GM21737 (cell line): ENCODE measurements at regions not wholly inside any gene's neighbourhood (a gene's known extent, or its start where the extent isn't known, plus 50 kb on each side); places are given as distances from the start of the nearest gene placed in this dataset.

ENCODE experiments used
- ATAC-seq: cut with Tn5 transposase; IDR thresholded peaks from one replicate; pipeline ENCODE4 v1.9.1; 2021; ENCODE audit warnings: mild to moderate bottlenecking, moderate library complexity; ENCODE audit not compliant: unreplicated experiment

DNA sequence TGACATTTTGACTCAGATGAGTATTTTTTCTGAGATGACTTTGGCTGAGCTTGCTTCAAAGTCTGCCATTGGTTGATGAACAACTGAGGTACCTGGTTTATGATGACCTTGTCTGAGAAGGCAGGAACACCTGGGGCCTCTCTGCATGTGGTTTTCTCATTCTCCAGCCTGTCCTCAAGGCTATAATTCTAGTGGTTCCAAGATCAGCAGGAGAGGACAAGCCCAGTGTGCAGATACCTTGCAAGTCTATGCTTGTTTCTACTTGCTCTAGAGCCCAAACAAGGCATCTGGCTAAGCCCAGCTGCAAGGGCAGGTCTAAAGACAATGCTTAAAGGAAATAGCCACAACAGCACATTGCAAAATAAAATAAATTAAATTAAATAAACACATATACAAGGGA lies 1100.0 kb downstream of the NLGN4Y start:
- no peak for ATAC-seq

DNA sequence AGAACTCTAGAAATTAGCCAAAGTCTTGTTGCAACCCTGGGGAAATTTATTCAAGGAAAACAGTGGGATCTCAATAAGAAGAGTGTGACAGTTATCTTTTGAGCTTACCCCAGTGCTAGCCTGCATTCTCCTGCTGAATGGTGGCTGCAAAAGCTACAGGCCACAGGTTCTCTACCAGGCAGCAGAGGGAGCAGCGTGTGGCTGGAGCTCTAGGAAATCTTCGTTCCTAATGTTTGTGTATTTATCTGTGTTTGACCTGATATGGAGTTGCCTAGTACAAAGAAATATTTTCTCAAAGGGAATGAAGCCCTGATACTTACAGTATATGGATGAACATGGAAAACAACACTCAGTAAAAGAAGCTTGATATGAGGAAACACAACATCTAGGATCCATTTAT lies 1100.6 kb downstream of the NLGN4Y start:
- ATAC-seq: no peak

DNA sequence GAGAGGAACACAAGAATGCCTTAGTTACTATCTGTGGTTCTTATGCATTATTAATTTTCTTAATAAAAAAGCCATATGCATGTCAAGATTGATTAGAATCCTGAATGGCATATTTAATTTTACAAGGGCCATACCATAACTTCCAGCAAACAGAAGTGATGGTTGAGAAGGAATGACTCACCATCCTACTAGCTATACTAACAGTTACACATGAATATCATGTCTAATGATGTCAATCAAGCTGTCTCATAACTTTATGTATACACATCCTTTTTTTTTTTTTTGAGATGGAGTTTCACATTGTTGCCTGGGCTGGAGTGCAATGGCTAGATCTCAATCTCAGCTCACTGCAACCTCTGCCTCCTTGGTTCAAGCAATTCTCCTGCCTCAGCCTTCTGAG lies 1123.9 kb downstream of the NLGN4Y start:
- ATAC-seq: no peak

DNA sequence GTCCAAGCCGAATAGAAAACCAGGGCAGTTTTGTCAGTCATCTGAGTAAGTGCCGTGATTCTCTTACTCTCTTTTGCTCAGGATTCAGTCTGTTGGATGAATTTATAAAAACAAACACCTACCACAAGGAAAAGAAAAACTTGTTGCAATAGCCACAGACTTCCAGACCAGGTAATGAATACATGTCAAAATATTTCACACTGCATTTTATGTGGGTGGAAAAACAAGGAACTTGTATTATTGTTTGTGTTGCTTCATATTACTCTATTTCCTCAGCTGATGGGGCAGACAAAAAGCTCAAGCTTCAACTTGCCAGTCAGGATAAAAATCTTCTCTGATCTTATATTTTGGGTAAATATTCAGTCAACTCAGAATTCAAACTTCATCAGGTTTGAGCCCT lies 1125.7 kb downstream of the NLGN4Y start:
- ATAC-seq: no peak

DNA sequence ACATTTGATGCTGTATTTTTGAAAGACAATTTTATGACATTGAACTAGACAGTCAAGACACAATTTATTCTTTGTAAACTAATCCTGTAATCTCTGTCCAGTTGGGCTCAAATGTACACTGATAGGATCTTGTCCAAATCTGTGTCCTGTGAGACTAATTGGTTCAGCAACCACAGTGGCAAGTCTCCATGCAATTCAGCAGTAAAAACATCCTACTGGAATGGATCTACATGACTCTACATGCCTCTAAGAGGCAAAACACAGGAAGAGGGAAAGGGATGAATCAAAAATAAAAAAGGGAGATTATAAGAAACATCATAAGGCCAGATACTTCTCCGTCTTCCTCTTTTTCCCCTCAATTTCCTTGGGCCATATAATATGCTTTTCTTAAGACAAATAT lies 1164.2 kb downstream of the NLGN4Y start:
- ATAC-seq: no peak

DNA sequence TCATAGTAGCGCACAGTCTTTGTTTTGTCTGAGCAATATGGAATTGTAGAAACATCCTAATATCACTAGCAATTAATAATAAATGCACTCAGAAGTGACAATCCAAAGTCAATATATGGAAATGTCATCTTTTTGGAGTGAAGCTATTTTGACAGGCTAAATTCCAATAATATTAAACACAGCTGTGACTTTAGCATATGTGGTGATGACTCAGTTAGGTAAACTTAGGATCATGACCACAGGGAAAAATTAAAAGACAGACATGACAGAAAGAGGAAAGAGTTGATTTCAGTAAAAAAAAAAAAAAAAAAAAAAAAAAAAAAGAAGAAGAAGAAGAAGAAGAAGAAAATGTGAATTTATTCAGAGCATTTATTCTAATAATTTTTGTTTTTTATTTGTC lies 1165.7 kb downstream of the NLGN4Y start:
- no peak for ATAC-seq

DNA sequence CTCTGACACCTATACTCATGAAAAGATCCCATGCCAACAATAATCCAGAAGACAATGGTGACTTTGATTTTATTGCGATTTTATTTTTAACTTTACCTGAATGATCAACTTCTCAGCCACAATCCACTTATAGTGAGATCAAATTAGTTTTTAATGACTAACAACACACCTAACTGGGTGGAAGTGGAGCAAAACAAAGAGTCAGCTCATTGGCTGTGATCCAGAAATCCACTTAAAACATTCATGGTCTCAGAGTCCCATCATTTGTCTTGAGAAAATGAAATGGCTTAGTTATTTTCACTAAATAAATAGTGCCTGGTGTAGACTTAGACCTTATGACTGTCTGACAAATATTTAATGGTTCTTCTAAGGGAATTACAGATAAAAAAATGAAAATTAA lies 1177.8 kb downstream of the NLGN4Y start:
- no peak for ATAC-seq

DNA sequence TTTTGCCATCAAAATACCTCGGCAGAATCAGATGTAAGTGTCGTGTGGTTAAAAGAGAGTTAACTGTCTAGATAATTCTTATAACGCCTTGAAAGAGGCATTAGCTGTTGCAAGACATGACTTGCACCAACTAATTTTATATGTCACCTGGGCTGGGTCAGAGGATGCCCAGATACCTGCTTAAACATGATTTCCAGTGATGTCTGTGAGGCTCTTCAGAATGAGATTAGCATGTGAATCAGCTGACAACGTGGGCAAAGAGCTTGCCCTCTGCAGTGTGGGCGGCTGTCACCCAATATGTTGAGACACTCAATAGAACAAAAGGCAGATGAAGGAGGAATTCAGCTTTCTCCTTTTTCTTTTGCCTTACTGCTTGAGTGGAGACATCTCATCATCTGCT lies 1180.6 kb downstream of the NLGN4Y start:
- ATAC-seq: no peak

DNA sequence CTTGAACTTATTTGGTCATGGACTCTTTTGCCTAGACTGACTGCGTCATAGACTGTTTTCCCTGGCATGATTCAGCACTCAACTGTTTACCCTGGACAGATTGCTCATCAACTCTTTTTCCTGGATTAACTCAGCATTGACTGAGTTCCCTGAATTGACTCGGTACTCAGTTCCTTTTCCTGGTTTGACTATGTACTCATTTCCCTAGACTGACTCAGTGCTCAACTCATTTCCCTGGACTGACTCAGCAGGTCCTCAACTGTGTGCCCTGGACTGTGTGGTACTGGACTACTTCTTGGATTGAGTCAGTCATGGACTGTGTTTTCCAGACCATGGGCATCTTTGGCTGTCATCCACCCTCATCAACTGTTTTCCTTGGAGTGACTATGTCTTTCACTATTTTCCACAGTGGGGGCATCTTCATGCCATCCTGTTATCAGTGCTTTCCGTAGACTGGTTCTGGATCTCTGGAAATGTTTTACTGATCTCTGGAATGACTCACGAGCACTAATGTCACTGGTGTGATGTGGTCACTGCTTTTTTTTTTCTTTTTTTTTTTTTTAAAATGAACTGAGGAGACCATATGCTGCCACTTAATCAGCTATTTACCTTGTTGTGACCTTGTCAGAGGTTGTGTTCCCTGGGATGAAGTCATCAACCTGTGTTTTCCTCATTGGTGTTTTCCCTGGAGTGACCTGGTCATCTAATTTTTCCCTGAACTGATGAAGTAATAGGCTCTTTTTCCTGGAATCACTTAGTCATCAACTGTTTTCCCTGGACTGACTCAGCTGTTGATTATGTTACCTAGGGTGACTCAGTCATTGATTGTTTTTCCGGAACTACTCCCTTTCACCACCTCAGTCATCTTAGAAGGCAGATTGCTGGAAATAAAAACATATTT lies 1225.5 kb downstream of the NLGN4Y start:
- no peak for ATAC-seq

DNA sequence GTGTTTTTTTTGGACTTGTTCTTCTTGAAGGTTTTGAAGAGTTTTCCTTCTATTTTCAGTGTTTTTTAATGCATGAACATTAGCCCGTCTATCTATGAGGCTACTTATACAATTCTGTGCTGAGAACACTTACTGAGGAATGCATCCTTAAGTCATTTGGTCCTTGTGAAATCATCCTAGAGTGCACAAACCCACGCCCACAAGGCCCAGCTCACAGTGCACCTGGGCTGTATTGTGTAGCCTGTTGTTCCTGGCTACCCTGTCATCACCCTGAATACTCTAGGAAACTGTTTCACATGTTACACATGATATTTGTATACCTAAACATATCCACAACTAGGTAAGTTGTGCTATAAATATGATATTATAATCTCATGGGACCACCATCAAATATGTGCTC lies 1226.7 kb downstream of the NLGN4Y start:
- ATAC-seq: no peak

DNA sequence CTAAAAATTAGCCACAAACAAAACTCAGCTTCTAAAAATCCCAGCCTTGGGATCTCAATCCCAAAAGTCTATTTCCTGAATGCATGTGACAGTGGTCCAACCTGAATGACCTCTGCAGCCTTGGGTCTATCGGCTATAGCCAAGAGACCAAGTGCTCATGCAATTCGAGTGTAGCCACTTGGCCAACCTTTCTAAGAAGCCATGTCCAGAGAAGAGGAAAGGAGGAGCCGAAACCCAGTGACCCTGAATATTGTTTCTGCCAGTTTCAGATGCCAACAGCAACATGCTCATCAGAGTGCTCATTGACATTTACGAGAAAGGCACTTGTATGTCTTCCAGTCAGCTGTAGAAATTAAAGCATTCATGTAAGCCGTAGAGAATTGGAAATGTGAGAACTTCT lies 1231.9 kb downstream of the NLGN4Y start:
- no peak for ATAC-seq

DNA sequence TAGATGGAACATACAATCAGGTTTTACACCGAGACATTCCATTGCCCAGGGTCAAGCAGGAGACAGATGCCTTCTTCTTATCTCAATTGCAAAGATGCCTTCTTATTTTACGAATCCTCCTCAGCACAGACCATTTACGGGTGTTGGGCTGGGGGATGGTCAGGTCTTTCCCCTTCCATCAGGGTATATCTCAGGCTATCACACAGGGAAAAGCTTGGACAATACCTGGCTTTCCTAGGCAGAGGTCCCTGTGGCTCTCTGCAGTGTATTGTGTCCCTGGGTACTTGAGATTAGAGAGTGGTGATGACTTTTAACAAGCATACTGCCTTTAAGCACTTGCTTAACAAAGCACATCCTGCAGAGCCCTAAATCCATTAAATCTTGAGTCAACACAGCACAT lies 1249.2 kb downstream of the NLGN4Y start:
- ATAC-seq: no peak

DNA sequence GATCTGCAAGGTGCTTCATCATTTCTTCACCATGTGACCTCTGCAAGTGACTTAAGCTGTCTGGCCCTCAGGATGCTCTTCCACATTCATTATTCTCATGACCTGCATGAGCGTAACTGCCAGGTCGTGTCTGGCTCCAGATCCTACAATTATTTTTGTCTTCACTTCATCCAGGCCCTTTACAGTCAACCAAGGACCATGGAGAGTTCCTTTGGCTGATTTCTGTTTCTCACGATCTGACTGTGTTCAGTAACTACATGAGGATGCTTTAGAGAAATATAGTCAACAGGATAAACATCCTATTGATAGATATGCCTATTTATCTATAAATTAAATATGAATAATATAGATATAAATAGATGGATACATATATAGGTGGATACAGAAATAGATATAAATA lies 1251.6 kb downstream of the NLGN4Y start:
- no peak for ATAC-seq

DNA sequence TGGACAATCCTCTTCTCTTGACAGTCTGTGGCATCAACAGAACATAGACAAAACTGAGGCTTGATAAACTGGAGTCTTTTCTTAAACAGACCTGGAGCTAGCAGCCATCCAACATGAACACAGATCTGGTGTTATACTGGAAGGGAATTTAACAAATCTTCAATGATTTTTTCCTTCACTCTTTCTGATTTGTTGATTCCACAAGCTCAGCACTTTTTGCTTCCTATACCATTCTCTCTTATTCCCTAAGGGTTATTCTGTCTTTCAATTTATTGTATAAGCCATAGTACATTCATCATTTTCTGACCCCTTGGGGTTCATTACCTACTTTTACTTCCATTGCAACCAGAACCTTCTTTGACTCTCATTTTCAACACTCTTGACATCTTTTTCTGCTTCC lies 1255.6 kb downstream of the NLGN4Y start:
- no peak for ATAC-seq

DNA sequence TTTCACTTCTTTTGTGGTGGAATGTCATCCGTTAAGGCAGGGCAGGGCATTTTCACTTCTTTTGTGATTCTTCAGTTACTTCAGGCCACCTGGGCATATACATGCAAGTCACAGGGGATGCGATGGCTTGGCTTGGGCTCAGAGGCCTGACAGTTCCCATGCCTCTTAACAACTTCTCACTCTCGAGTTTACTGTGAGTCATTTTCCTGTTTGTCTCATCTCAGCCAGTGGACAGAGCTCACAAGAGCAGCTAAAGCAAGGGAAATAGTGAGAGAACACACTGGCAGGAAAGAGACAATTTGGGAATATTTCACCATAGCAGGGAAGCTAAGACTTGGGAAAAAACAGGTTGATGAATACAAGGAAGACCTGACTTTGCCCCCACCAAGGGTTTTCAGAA lies 1275.7 kb downstream of the NLGN4Y start:
- ATAC-seq: no peak

DNA sequence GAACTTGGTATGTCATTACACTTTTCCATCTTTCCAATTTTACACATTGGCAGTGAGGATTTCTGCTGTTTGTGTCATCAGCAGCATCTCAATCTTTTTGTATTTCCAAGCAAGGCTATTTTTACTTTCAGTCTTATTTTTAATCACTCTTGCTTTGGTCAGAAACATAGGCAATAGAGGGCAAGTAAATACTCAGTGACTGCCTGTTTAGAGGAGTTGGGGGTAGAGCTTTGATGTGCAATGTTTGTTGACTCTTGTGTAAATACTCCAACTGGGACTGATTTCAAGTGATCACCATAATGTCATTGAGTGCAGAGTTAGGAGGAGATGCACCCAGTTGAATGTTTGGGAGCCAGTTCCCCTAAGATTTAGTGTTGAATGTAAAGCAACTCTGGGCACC lies 1281.7 kb downstream of the NLGN4Y start:
- ATAC-seq: no peak

DNA sequence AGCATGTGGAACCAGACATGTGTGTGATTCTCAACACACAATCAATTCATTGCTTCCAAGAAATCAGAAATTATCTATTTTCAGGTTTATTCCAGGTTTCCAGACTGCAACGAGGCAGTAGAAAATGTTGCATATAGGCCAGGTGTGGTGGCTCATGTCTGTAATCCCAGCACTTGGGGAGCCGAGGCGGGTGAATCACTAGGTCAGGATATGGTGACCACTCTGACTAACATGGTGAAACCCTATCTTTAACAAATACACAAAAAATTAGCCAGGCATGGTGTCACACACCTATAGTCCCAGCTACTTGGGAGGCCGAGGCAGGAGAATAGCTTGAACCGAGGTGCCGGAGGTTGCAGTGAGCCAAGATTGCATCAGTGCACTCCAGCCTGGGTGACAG lies 1289.9 kb downstream of the NLGN4Y start:
- ATAC-seq: no peak
